K562 (cell line): ENCODE measurements at regions not wholly inside any gene's neighbourhood (a gene's known extent, or its start where the extent isn't known, plus 50 kb on each side); places are given as distances from the start of the nearest gene placed in this dataset.

Experiments used
- CGGBP1 ChIP-seq: fragments of 250-450 bp; sonication (Bioruptor Pico); IDR thresholded peaks from 2 replicates; pipeline ENCODE4 v1.9.0; 2021; ENCODE audit warnings: mild to moderate bottlenecking
- CHCHD3 ChIP-seq: fragments of 250-450 bp; sonication (Bioruptor Pico); IDR thresholded peaks from 2 replicates; pipeline ENCODE4 v2.1.2; 2022; ENCODE audit warnings: mild to moderate bottlenecking
- E4F1 ChIP-seq: fragments of 250-450 bp; sonication (Bioruptor Pico); IDR thresholded peaks from 2 replicates; pipeline ENCODE4 v1.5.0; 2021; ENCODE audit warnings: mild to moderate bottlenecking, borderline replicate concordance
- MLX ChIP-seq, 2 experiments: fragments of 450-650 bp in 1 of 2; sonication (generic) in 1 of 2; formaldehyde crosslinking; conservative IDR thresholded peaks; 2 replicates each; pipeline versions ENCODE4 v1.4.0 to v1.8.1; 2020 to 2022; ENCODE audit warnings: mild to moderate bottlenecking in 1 of 2, missing genetic modification reagents in 1 of 2
- PTBP1 ChIP-seq: fragments of 200-400 bp; formaldehyde crosslinking; IDR thresholded peaks from 2 replicates; pipeline ENCODE4 v1.6.1; 2017; ENCODE audit warnings: low read depth, low read length
- THRA ChIP-seq: fragments of 450-650 bp; IDR thresholded peaks from 2 replicates; pipeline ENCODE4 v1.6.1; 2017; ENCODE audit warnings: mild to moderate bottlenecking, moderate library complexity
- ZNF174 ChIP-seq: fragments of 250-450 bp; sonication (Bioruptor Pico); IDR thresholded peaks from 2 replicates; pipeline ENCODE4 v1.4.0; 2020; ENCODE audit warnings: mild to moderate bottlenecking
- ZNF224 ChIP-seq: sonication (generic); formaldehyde crosslinking; IDR thresholded peaks from 2 replicates; pipeline ENCODE4 v1.8.0; 2022; ENCODE audit warnings: mild to moderate bottlenecking, missing genetic modification reagents
- ZNF263 ChIP-seq: sonication (generic); formaldehyde crosslinking; IDR thresholded peaks from 2 replicates; pipeline ENCODE4 v1.8.0; 2022; ENCODE audit warnings: mild to moderate bottlenecking, missing genetic modification reagents, borderline replicate concordance
- ZNF507 ChIP-seq: conservative IDR thresholded peaks from 2 replicates; pipeline ENCODE4 v1.6.1; 2017; ENCODE audit warnings: missing genetic modification characterization, missing compliant biosample characterization

GRCh38 chr20:11748436-11748835 is 169.3 kb upstream of the BTBD3 start (continued):
- TF ChIP-seq MLX (CRISPR knock-in tag; conservative IDR thresholded peaks at IDR 0.05): no peak
- no peak for TF ChIP-seq PTBP1
- TF ChIP-seq THRA: no peak
- TF ChIP-seq E4F1 (CRISPR knock-in tag): no peak
- TF ChIP-seq ZNF263 (CRISPR knock-in tag): no peak
- TF ChIP-seq ZNF174 (CRISPR knock-in tag): no peak
- no peak for TF ChIP-seq ZNF507
- no peak for TF ChIP-seq ZNF224 (CRISPR knock-in tag)
- TF ChIP-seq CHCHD3 (CRISPR knock-in tag): no peak
- no peak for TF ChIP-seq CGGBP1 (CRISPR knock-in tag)
- TF ChIP-seq, all 486 proteins: peak for 0
